HG03108 (cell line): ENCODE measurements at regions not wholly inside any gene's neighbourhood (a gene's known extent, or its start where the extent isn't known, plus 50 kb on each side); places are given as distances from the start of the nearest gene placed in this dataset.

Source experiments
- ATAC-seq: cut with Tn5 transposase; IDR thresholded peaks from one replicate; pipeline ENCODE4 v1.9.1; 2021; ENCODE audit warnings: moderate library complexity; ENCODE audit not compliant: unreplicated experiment

- ATAC-seq, result no peak
These were observed 66.7 kb downstream of the CD164 start for GRCh38 chr6:109315341-109316110.

- no peak for ATAC-seq
These were observed 68.0 kb downstream of the CD164 start for GRCh38 chr6:109314313-109314712.

GRCh38 chr6:109313139-109313538 is 69.1 kb downstream of the CD164 start:
- ATAC-seq, result no peak

GRCh38 chr6:109311471-109311870 is 70.8 kb downstream of the CD164 start:
- ATAC-seq, result no peak

- no peak for ATAC-seq
These were observed 72.3 kb downstream of the CD164 start for GRCh38 chr6:109309917-109310316.

- ATAC-seq, result no peak
These were observed 74.2 kb downstream of the CD164 start for GRCh38 chr6:109308018-109308492.

- ATAC-seq, result no peak
These were observed 75.5 kb downstream of the CD164 start for GRCh38 chr6:109306733-109307132.

GRCh38 chr6:109305028-109305427 is 77.2 kb downstream of the CD164 start:
- ATAC-seq, result no peak

- peak; percentile 79 for ATAC-seq
These were observed 77.8 kb downstream of the CD164 start for GRCh38 chr6:109304284-109305015.

GRCh38 chr6:109303640-109304283 is 78.5 kb downstream of the CD164 start:
- ATAC-seq, result no peak

GRCh38 chr6:109303164-109303563 is 79.1 kb downstream of the CD164 start:
- no peak for ATAC-seq

GRCh38 chr6:109302176-109302575 is 80.1 kb downstream of the CD164 start:
- ATAC-seq, result no peak

GRCh38 chr6:109301418-109301817 is 80.8 kb downstream of the CD164 start:
- no peak for ATAC-seq

- no peak for ATAC-seq
These were observed 81.4 kb downstream of the CD164 start for GRCh38 chr6:109300874-109301273.

GRCh38 chr6:109299776-109300564 is 82.3 kb downstream of the CD164 start:
- no peak for ATAC-seq

- ATAC-seq, result no peak
These were observed 83.0 kb downstream of the CD164 start for GRCh38 chr6:109299265-109299607.

GRCh38 chr6:109298605-109299264 is 83.5 kb downstream of the CD164 start:
- ATAC-seq, result no peak

- ATAC-seq, result no peak
These were observed 84.7 kb downstream of the CD164 start for GRCh38 chr6:109297406-109298110.

- no peak for ATAC-seq
These were observed 85.3 kb downstream of the CD164 start for GRCh38 chr6:109296971-109297372.

- ATAC-seq, result no peak
These were observed 85.8 kb downstream of the CD164 start for GRCh38 chr6:109296452-109296851.
